CD4-positive, alpha-beta memory T cell (primary cell): ENCODE measurements at regions not wholly inside any gene's neighbourhood (a gene's known extent, or its start where the extent isn't known, plus 50 kb on each side); places are given as distances from the start of the nearest gene placed in this dataset.

Experiments used
- CTCF ChIA-PET: fragments of 350-600 bp; sonication (Branson Sonifier 250); formaldehyde crosslinking; loops from one replicate; lab custom pipeline; 2021; ENCODE audit warnings: inconsistent platforms; ENCODE audit not compliant: partially characterized antibody; lab: Charles Lee
- POLR2A ChIA-PET: fragments of 350-600 bp; sonication (Branson Sonifier 250); formaldehyde crosslinking; loops from one replicate; lab custom pipeline; 2021; ENCODE audit not compliant: partially characterized antibody; lab: Charles Lee
- DNase-seq, 5 donors: peaks; one replicate each; pipeline versions ENCODE4 v3.0.0 to v3.0.0-alpha.2; 2020 to 2022; ENCODE audit warnings: mixed read lengths in 1 of 5
- H3K27ac ChIP-seq: one replicate; pipeline ENCODE4 v1.7.0; 2013; ENCODE audit warnings: low read depth, low read length
- H3K27me3 ChIP-seq: 2 replicates; pipeline ENCODE4 v1.7.0; 2013; ENCODE audit warnings: mild to moderate bottlenecking, low read length, moderate library complexity; ENCODE audit not compliant: insufficient read depth
- H3K36me3 ChIP-seq: 2 replicates; pipeline ENCODE4 v1.7.0; 2013; ENCODE audit warnings: mild to moderate bottlenecking, low read length, moderate library complexity; ENCODE audit not compliant: insufficient read depth
- H3K4me1 ChIP-seq: 2 replicates; pipeline ENCODE4 v1.7.0; 2013; ENCODE audit warnings: mild to moderate bottlenecking, low read length, moderate library complexity; ENCODE audit not compliant: insufficient read depth
- H3K4me3 ChIP-seq, 2 donors: one replicate each; pipeline ENCODE4 v1.7.0; 2013; ENCODE audit warnings: low read length in 2 of 2, mild to moderate bottlenecking in 1 of 2
- H3K9me3 ChIP-seq, 2 donors: one replicate each; pipeline ENCODE4 v1.7.0; 2013; ENCODE audit warnings: low read length in 2 of 2, control low read depth in 1 of 2; ENCODE audit not compliant: control insufficient read depth in 1 of 2
- H3K27ac Mint-ChIP-seq, 7 donors: one replicate each; pipeline ENCODE4 v1.8.0; 2020 to 2021; ENCODE audit warnings: mixed read lengths in 7 of 7, mild to moderate bottlenecking in 6 of 7, inconsistent platforms in 3 of 7, moderate library complexity in 3 of 7
- H3K27me3 Mint-ChIP-seq, 2 donors: one replicate each; pipeline ENCODE4 v1.8.0; 2020 to 2021; ENCODE audit warnings: mixed read lengths in 2 of 2
- H3K36me3 Mint-ChIP-seq, 2 donors: one replicate each; pipeline ENCODE4 v1.8.0; 2020 to 2021; ENCODE audit warnings: mixed read lengths in 2 of 2, inconsistent platforms in 1 of 2, mild to moderate bottlenecking in 1 of 2
- H3K4me1 Mint-ChIP-seq, 4 donors: one replicate each; pipeline ENCODE4 v1.8.0; 2020 to 2021; ENCODE audit warnings: mixed read lengths in 4 of 4, mild to moderate bottlenecking in 1 of 4
- H3K4me3 Mint-ChIP-seq, 8 donors: one replicate each; pipeline ENCODE4 v1.8.0; 2020 to 2021; ENCODE audit warnings: mixed read lengths in 8 of 8, mild to moderate bottlenecking in 7 of 8, moderate library complexity in 6 of 8, inconsistent platforms in 3 of 8
- H3K9me3 Mint-ChIP-seq, 8 donors: one replicate each; pipeline ENCODE4 v1.8.0; 2020 to 2021; ENCODE audit warnings: mixed read lengths in 8 of 8, mild to moderate bottlenecking in 5 of 8, inconsistent platforms in 3 of 8, moderate library complexity in 1 of 8
- intact Hi-C: fragments of 100-400 bp; cut with micrococcal nuclease; formaldehyde crosslinking; loops from one replicate; pipeline ENCODE4 v1.15.1; 2023

DNA sequence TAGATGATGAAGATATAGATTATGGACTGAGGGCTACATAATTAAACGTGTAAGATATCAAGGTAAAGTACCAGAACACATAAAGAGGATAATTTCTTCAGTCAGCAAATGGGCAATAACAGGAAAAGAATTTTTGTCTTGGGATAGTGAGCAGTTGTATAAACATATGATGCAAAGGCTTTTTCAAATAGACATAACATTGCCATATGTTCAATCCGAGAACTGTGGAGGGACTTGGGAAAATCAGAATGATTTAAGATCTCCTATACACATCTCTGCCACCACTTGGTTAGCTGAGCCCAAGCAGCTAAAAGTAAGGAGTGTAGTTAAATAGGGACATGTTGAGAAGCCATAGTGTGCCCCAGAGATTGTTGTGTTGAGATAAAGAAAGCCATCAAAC is 287.6 kb upstream of the ZNF521 start:
- H3K4me3 Mint-ChIP-seq: no peak overlapping the region
- H3K36me3 Mint-ChIP-seq: no peaks in the 10 kb centered on the region
- H3K27me3 Mint-ChIP-seq: no peaks in the 10 kb centered on the region
- ChIA-PET POLR2A (no interaction called here), CTCF (no interaction called here)
- no peak overlapping the region for H3K27ac Mint-ChIP-seq
- intact Hi-C loops: no loop called here
- H3K9me3 Mint-ChIP-seq: peaks cover 0 to 4% (median 0%) of the 10 kb centered on the region in 8 donors
- Histone ChIP-seq H3K4me1 (no peaks in the 10 kb centered on the region), H3K27me3 (no peaks in the 10 kb centered on the region), H3K4me3 (no peak overlapping the region), H3K9me3 (no peaks in the 10 kb centered on the region), H3K36me3 (no peaks in the 10 kb centered on the region), H3K27ac (no peak overlapping the region)
- no peak for DNase-seq
- no peaks in the 10 kb centered on the region for H3K4me1 Mint-ChIP-seq

GRCh38 chr18:25633563-25633962 is 281.6 kb upstream of the ZNF521 start:
- H3K4me1 ChIP-seq: no peaks in the 10 kb centered on the region
- intact Hi-C loops: no loop called here
- H3K27ac ChIP-seq: no peak overlapping the region
- H3K27ac Mint-ChIP-seq: no peak overlapping the region
- ChIA-PET CTCF (no interaction called here), POLR2A (no interaction called here)
- H3K36me3 Mint-ChIP-seq: no peaks in the 10 kb centered on the region
- no peaks in the 10 kb centered on the region for H3K4me1 Mint-ChIP-seq
- H3K4me3 ChIP-seq: no peak overlapping the region
- H3K4me3 Mint-ChIP-seq: no peak overlapping the region
- peaks cover 4 to 11% (median 8%) of the 10 kb centered on the region in 8 donors for H3K9me3 Mint-ChIP-seq
- no peaks in the 10 kb centered on the region for H3K27me3 ChIP-seq
- no peaks in the 10 kb centered on the region for H3K36me3 ChIP-seq
- H3K9me3 ChIP-seq: no peaks in the 10 kb centered on the region
- DNase-seq: no peak
- H3K27me3 Mint-ChIP-seq: peaks cover 0 to 2% of the 10 kb centered on the region in 2 donors

GRCh38 chr18:25630682-25631081 is 278.7 kb upstream of the ZNF521 start:
- ChIA-PET CTCF (no interaction called here), POLR2A (no interaction called here)

GRCh38 chr18:25621682-25622081 is 269.7 kb upstream of the ZNF521 start:
- no peak overlapping the region for H3K4me3 Mint-ChIP-seq
- intact Hi-C loops: no loop called here
- Histone ChIP-seq H3K27ac (no peak overlapping the region), H3K36me3 (no peaks in the 10 kb centered on the region), H3K27me3 (no peaks in the 10 kb centered on the region), H3K4me1 (no peaks in the 10 kb centered on the region), H3K4me3 (no peak overlapping the region), H3K9me3 (peaks cover 0 to 3% of the 10 kb centered on the region in 2 donors)
- POLR2A ChIA-PET: no interaction called here
- no peak overlapping the region for H3K27ac Mint-ChIP-seq
- H3K9me3 Mint-ChIP-seq: peaks cover 6 to 24% (median 10%) of the 10 kb centered on the region in 8 donors
- no peak for DNase-seq
- no peaks in the 10 kb centered on the region for H3K36me3 Mint-ChIP-seq
- no peaks in the 10 kb centered on the region for H3K4me1 Mint-ChIP-seq
- CTCF ChIA-PET: no interaction called here
- H3K27me3 Mint-ChIP-seq: no peaks in the 10 kb centered on the region

More at GRCh38 chr18:25630682-25631081, 278.7 kb upstream of the ZNF521 start:
- Histone ChIP-seq H3K9me3 (peaks cover 0 to 8% of the 10 kb centered on the region in 2 donors), H3K4me1 (no peaks in the 10 kb centered on the region), H3K4me3 (no peak overlapping the region), H3K27ac (no peak overlapping the region), H3K27me3 (no peaks in the 10 kb centered on the region), H3K36me3 (no peaks in the 10 kb centered on the region)
- Mint-ChIP-seq H3K4me3 (no peak overlapping the region), H3K27me3 (peaks cover 0 to 2% of the 10 kb centered on the region in 2 donors), H3K27ac (no peak overlapping the region), H3K9me3 (peaks cover 7 to 31% (median 25%) of the 10 kb centered on the region in 8 donors), H3K36me3 (no peaks in the 10 kb centered on the region), H3K4me1 (no peaks in the 10 kb centered on the region)
- intact Hi-C loops: no loop called here
- DNase-seq: no peak

- Mint-ChIP-seq H3K27ac (no peak overlapping the region), H3K4me3 (no peak overlapping the region), H3K36me3 (no peaks in the 10 kb centered on the region), H3K9me3 (peaks cover 6 to 21% (median 10%) of the 10 kb centered on the region in 8 donors), H3K27me3 (no peaks in the 10 kb centered on the region), H3K4me1 (no peaks in the 10 kb centered on the region)
- CTCF ChIA-PET: no interaction called here
- H3K4me3 ChIP-seq: no peak overlapping the region
- H3K4me1 ChIP-seq: no peaks in the 10 kb centered on the region
- DNase-seq: no peak
- H3K9me3 ChIP-seq: peaks cover 0 to 3% of the 10 kb centered on the region in 2 donors
- H3K27me3 ChIP-seq: no peaks in the 10 kb centered on the region
- H3K36me3 ChIP-seq: no peaks in the 10 kb centered on the region
- POLR2A ChIA-PET: no interaction called here
- H3K27ac ChIP-seq: no peak overlapping the region
- intact Hi-C loops: no loop called here
These were observed 269.2 kb upstream of the ZNF521 start for GRCh38 chr18:25621144-25621543.

- peaks cover 0 to 12% (median 2%) of the 10 kb centered on the region in 8 donors for H3K9me3 Mint-ChIP-seq
- DNase-seq: no peak
- no peaks in the 10 kb centered on the region for H3K27me3 ChIP-seq
- H3K4me3 ChIP-seq: no peak overlapping the region
- H3K27me3 Mint-ChIP-seq: no peaks in the 10 kb centered on the region
- CTCF ChIA-PET: no interaction called here
- H3K27ac Mint-ChIP-seq: no peak overlapping the region
- POLR2A ChIA-PET: no interaction called here
- no peak overlapping the region for H3K4me3 Mint-ChIP-seq
- H3K4me1 Mint-ChIP-seq: no peaks in the 10 kb centered on the region
- H3K36me3 ChIP-seq: no peaks in the 10 kb centered on the region
- H3K9me3 ChIP-seq: no peaks in the 10 kb centered on the region
- H3K27ac ChIP-seq: no peak overlapping the region
- intact Hi-C loops: no loop called here
- H3K36me3 Mint-ChIP-seq: no peaks in the 10 kb centered on the region
- no peaks in the 10 kb centered on the region for H3K4me1 ChIP-seq
These were observed 262.2 kb upstream of the ZNF521 start for GRCh38 chr18:25614168-25614567.

DNA sequence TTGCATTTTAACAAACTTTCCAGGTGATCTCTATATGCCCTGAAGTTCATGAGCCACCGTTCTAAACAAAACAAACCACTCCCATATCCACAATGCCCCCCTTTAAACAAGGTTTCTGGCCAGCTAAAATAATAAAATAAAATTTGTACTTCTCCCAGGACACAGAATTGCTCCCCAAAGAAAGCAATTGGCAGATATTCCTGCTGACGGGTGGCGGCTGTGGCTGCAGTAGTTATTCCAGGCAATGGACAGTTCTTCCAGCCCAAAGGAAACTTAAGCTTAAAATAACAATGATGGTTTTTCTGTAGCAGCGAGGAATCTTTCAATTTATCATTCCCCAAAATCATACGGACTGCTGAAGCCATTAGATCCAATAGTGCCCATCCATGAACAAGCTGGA is 260.5 kb upstream of the ZNF521 start:
- ChIA-PET CTCF (no interaction called here), POLR2A (no interaction called here)
- H3K27ac ChIP-seq: no peak overlapping the region
- no peaks in the 10 kb centered on the region for H3K36me3 ChIP-seq
- H3K36me3 Mint-ChIP-seq: no peaks in the 10 kb centered on the region
- no peaks in the 10 kb centered on the region for H3K9me3 ChIP-seq
- no peak for DNase-seq
- no peaks in the 10 kb centered on the region for H3K27me3 Mint-ChIP-seq
- no peak overlapping the region for H3K27ac Mint-ChIP-seq
- H3K4me3 ChIP-seq: no peak overlapping the region
- no peaks in the 10 kb centered on the region for H3K4me1 ChIP-seq
- intact Hi-C loops: no loop called here
- no peaks in the 10 kb centered on the region for H3K27me3 ChIP-seq
- peaks cover 0 to 12% (median 2%) of the 10 kb centered on the region in 8 donors for H3K9me3 Mint-ChIP-seq
- no peak overlapping the region for H3K4me3 Mint-ChIP-seq
- H3K4me1 Mint-ChIP-seq: no peaks in the 10 kb centered on the region

DNA sequence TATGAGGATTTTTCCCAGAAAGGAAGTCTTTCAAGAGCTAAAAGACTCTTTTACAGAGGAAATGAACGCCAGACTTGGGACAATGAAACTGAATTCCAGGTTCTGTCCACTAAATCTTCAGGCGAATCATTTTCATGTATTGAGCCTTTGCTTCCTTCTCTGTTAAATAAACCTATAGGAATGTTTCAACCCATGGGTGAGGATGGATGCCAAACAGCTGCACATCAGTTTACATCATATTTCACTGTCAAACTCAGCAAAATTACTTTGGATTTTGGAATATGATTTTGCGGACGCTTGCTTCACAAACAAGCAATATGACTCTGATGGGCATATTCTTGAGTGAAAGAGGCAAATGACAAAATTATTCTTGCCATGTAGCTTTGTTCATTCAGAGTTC is 256.1 kb upstream of the ZNF521 start:
- Histone ChIP-seq H3K36me3 (no peaks in the 10 kb centered on the region), H3K4me1 (no peaks in the 10 kb centered on the region), H3K9me3 (no peaks in the 10 kb centered on the region), H3K27ac (no peak overlapping the region), H3K27me3 (no peaks in the 10 kb centered on the region), H3K4me3 (no peak overlapping the region)
- no peak for DNase-seq
- POLR2A ChIA-PET: no interaction called here
- H3K36me3 Mint-ChIP-seq: no peaks in the 10 kb centered on the region
- H3K4me3 Mint-ChIP-seq: no peak overlapping the region
- H3K9me3 Mint-ChIP-seq: peaks cover 0 to 9% (median under 1%) of the 10 kb centered on the region in 8 donors
- H3K4me1 Mint-ChIP-seq: no peaks in the 10 kb centered on the region
- intact Hi-C loops: no loop called here
- no peaks in the 10 kb centered on the region for H3K27me3 Mint-ChIP-seq
- CTCF ChIA-PET: no interaction called here
- H3K27ac Mint-ChIP-seq: no peak overlapping the region
